ENCODE measurements at regions not wholly inside any gene's neighbourhood (a gene's known extent, or its start where the extent isn't known, plus 50 kb on each side); places are given as distances from the start of the nearest gene placed in this dataset.

DNA sequence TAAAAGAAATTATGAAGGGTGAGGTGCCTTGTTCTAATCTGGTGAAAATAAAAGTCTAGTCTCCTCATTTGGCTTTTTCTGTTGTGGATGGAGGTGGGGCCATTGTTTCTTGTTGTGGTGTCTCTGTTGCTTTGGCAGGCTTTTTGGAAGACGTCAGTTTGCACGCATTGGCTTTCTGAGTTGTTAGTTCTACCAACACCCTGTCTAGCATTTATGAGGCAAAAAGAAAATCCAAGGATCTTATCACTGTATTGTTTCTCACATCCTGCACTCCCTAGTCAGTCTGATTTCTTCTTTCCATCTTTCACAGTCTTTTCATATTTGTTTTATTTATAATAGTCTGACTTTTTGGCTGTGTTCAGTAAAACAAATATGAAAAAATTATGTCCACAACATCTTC lies 898.3 kb downstream of the REEP3 start (continued):
- TF ChIP-seq SP2 (tag by site-specific recombination; IDR thresholded peaks at IDR 0.05) (no peak), ZNF132 (tag by site-specific recombination; IDR thresholded peaks at IDR 0.05; ENCODE audit: borderline replicate concordance) (no peak), ZNF274 (IDR thresholded peaks at IDR 0.05; ENCODE audit: low read length) (no peak), ZNF274 (tag by site-specific recombination; IDR thresholded peaks at IDR 0.05; ENCODE audit: borderline replicate concordance) (no peak), SP3 (tag by site-specific recombination; IDR thresholded peaks at IDR 0.05) (no peak), ZNF626 (tag by site-specific recombination; IDR thresholded peaks at IDR 0.05) (no peak), ZNF366 (tag by site-specific recombination; conservative IDR thresholded peaks at IDR 0.05) (no peak), ZBTB21 (tag by site-specific recombination; IDR thresholded peaks at IDR 0.05) (no peak)

DNA sequence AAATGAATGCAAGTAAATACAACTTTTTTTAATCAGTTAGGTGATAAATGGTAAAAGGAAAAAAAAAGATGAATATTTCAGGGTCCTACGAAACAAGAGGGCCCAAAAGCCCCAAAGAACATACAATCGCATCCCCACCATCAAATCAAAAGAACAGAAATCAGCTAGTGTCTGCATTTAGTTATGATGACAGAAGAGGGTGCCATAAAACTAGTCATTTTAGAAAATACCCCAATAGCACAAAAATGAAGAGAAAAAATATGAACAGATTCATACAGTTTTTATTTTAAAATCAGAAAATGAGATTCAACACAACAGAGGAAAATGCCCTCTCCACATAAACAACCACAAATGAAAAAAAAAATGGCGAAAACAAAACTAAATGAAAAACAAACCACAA lies 905.5 kb downstream of the REEP3 start:
- Histone ChIP-seq H3K9me3 (ENCODE audit: control insufficient read depth, insufficient read depth, low read depth, low read length) (no peaks in the 10 kb centered on the region), H3K36me3 (ENCODE audit: control insufficient read depth in 2 of 2, insufficient read depth in 1 of 2, low read length in 2 of 2) (no peaks in the 10 kb centered on the region), H3K4me1 (ENCODE audit: control insufficient read depth, insufficient read depth, low read length) (no peaks in the 10 kb centered on the region), H3K4me3 (ENCODE audit: low read depth, low read length) (no peak overlapping the region), H3K27ac (ENCODE audit: extremely low read depth, low read depth, low read length) (no peak overlapping the region)
- ChIA-PET POLR2A (no interaction called here), CTCF (interaction anchor here (0.5 to 0.6 kb wide), 2 partner anchors 61 to 291 kb away, joined by 4 to 5 read pairs; no protein-coding TSS in a partner anchor)
- TF ChIP-seq ZNF701 (tag by site-specific recombination; IDR thresholded peaks at IDR 0.05) (no peak), ZXDB (tag by site-specific recombination; IDR thresholded peaks at IDR 0.05) (no peak), ZNF747 (tag by site-specific recombination; IDR thresholded peaks at IDR 0.05) (no peak), ZBTB10 (tag by site-specific recombination; IDR thresholded peaks at IDR 0.05) (no peak), ZNF76 (tag by site-specific recombination; IDR thresholded peaks at IDR 0.05; ENCODE audit: borderline replicate concordance, low read depth) (no peak), ZNF132 (tag by site-specific recombination; IDR thresholded peaks at IDR 0.05; ENCODE audit: borderline replicate concordance) (no peak), SP7 (tag by site-specific recombination; IDR thresholded peaks at IDR 0.05) (no peak), ZNF843 (tag by site-specific recombination; IDR thresholded peaks at IDR 0.05) (no peak), ZNF544 (tag by site-specific recombination; IDR thresholded peaks at IDR 0.05) (no peak), SP3 (tag by site-specific recombination; IDR thresholded peaks at IDR 0.05) (no peak), OVOL3 (tag by site-specific recombination; IDR thresholded peaks at IDR 0.05) (no peak), ZBTB48 (tag by site-specific recombination; IDR thresholded peaks at IDR 0.05) (no peak), ZBTB20 (tag by site-specific recombination; IDR thresholded peaks at IDR 0.05) (no peak), ZNF155 (tag by site-specific recombination; IDR thresholded peaks at IDR 0.05) (no peak), SP2 (tag by site-specific recombination; IDR thresholded peaks at IDR 0.05) (no peak), KLF9 (tag by site-specific recombination; IDR thresholded peaks at IDR 0.05; ENCODE audit: low read depth) (no peak)
- TF ChIP-seq, protein P1, sequence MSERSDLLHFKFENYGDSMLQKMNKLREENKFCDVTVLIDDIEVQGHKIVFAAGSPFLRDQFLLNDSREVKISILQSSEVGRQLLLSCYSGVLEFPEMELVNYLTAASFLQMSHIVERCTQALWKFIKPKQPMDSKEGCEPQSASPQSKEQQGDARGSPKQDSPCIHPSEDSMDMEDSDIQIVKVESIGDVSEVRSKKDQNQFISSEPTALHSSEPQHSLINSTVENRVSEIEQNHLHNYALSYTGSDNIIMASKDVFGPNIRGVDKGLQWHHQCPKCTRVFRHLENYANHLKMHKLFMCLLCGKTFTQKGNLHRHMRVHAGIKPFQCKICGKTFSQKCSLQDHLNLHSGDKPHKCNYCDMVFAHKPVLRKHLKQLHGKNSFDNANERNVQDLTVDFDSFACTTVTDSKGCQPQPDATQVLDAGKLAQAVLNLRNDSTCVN (tag by site-specific recombination; optimal IDR thresholded peaks at IDR 0.05) = no peak
